GM21447 (cell line): ENCODE measurements at regions not wholly inside any gene's neighbourhood (a gene's known extent, or its start where the extent isn't known, plus 50 kb on each side); places are given as distances from the start of the nearest gene placed in this dataset.
"Not testable (repeated sequence)": the region's sequence is repeated elsewhere in the genome, so short reads cannot be mapped to it uniquely, and the experiment has no call there.

Experiments used
- ATAC-seq: cut with Tn5 transposase; IDR thresholded peaks from one replicate; pipeline ENCODE4 v1.9.1; 2021; ENCODE audit not compliant: unreplicated experiment

DNA sequence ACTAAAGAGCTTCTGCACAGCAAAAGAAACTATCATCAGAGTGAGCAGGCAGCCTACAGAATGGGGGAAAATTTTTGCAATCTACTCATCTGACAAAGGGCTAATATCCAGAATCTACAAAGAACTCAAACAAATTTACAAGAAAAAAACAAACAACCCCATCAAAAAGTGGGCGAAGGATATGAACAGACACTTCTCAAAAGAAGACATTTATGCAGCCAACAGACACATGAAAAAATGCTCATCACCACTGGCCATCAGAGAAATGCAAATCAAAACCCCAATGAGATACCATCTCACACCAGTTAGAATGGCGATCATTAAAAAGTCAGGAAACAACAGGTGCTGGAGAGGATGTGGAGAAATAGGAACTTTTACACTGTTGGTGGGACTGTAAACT lies 372.8 kb upstream of the CCL2 start:
- ATAC-seq = not testable (repeated sequence)

DNA sequence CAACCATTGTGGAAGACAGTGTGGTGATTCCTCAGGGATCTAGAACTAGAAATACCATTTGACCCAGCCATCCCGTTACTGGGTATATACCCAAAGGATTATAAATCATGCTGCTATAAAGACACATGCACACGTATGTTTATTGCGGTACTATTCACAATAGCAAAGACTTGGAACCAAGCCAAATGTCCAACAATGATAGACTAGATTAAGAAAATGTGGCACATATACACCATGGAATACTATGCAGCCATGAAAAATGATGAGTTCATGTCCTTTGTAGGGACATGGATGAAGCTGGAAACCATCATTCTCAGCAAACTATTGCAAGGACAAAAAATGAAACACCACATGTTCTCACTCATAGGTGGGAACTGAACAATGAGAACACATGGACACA lies 372.4 kb upstream of the CCL2 start:
- not testable (repeated sequence) for ATAC-seq

DNA sequence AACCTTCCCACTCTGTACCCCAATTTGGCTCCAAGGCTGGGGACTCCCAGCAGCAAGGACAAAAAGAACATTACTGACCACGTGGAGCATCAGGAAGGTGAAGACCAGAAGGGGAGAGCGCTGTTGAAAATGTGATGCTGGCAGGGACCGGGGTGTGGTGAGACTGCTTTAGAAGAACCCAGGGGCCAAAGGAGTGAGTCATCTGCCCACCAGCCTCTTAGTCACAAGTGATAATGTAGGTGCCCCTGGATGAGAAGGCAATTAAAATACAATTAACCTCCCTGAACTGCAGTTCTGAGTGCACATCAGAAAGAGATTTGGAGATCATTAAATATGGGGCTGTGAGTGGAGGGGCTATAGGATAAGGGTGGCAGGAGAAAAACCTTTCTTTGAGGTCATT lies 366.6 kb upstream of the CCL2 start:
- ATAC-seq = no peak

DNA sequence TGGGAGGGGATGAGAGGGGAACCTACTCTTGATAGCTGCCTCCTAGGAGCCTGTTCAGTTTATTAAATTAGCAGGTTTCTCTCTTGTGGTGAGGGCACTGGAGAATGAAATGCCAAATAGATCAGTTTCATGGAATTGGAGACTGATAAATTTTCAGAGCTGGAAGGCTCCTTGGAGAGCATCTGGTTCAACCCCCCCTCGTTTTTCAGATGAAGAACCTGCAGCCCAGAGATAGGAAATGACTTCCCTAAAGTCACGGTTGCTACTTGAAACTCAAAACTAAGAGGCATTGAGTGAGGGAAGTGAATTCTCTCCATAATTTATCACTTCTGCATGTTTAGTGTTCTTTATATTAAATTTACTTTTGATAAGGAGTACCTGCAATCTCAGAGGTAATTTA lies 366.0 kb upstream of the CCL2 start:
- ATAC-seq = no peak

DNA sequence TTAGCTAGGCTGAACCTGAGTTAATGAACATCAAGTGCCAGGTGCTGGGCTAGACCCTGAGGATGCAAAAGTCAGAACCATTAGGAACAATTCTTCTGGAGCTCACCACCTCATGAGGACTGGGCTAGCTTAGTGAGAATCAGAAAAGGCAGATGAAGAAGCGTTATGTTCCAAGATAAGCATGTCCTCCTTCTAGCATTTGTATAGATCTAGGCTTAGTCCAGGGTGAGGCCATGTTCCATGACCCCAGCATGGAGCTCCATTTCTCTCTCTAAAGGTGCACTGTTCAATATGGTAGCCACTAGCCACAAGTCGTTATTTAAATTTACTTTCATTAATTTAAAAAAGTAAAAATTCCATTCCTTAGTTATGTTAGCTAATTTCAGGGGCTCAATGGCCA lies 365.3 kb upstream of the CCL2 start:
- no peak for ATAC-seq

DNA sequence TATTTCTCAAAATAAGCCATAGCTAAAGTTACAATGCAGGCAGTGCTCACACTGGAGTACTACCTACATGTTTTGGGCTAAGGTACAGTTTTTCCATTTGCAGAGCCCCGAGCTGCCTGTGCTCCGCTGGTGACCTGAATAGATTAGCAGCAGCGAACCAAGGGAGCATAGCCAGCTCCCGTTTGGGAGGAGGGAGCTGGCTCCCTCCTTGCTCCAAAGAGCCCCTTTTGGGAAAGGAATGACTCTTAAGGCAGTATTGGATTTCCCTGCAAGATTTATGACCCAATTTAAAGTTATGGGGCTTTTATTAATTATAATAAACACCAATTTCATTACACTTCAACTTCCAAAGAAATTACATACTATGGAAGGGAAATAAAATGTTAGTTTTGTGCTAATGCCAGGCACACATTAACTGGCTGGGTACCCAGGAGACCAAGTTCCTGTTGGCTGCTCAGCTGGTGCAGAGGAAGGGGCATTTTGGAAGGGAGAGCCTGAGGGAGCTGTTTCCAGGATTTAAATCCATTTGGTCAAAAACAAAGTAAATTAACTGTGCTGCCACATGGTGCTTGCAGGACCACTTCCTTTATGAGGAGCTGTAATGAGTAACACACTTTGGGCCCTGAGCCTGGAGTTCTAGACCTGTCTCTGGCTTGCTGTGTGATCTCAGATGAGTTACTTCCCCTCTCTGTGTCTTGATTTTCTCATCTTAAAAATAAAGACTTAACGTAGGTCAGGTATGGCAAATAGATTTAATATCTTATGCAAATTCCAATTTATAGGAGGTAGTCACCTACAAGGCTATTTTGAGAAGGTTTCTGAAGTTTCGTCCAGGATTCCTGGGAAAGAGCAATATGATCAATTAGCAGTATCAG lies 362.1 kb upstream of the CCL2 start:
- no peak for ATAC-seq

DNA sequence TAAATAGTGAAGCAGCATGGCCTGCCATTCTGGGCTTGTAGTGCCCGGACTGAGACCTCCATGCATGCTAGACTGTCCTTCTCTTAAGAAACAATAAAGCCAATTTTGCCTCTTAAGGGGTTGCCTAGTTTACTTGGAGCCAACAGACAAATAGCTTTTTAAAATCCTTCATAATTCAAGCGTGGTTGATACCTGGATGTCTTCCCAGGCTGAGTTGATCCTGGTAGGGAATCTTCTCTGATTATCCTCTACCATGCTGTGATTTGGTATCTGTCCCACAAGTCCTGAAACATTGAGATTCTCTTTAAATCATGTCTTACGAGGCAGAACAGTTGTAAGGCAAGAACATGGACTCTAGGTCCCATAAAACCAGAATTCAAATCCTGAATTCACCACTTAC lies 359.6 kb upstream of the CCL2 start:
- ATAC-seq = no peak

DNA sequence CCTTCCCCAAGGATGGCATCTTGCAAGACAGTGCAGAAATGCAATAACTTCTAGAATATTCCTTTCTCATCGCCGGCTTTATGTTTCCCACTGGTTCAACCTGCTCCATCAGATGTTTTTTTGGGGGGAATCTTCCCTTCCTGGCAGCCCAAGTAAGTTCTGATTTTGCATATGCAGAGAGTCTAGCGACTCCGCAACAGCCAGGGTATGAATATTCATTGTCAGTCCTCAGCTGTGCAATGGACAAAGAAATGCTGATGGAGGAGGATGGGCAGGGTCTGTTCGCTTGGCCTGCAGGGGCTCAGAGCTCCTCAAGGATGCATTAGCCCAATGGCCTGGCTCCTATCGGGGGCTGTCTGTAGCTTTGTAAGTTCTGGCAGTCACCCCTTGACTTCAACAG lies 358.8 kb upstream of the CCL2 start:
- no peak for ATAC-seq

DNA sequence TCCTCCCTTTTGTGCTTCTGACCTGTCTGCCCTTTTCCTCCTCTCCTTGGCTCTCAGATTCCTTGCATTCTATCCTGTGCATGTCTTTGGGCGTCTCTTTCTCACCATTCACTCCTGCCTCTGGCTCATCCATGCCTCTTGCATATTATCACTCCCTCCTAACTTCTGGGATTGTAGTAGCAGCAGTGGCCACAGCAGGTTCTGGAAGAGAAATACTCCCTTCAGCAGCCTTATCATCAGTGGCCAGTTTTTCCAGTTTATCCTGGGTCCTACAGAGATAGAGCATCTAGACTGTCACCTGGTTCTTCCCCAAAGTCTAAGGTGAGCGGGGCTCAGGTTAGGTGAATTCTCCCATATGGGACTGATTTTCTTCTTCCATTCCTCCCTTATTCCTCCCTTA lies 354.0 kb upstream of the CCL2 start:
- ATAC-seq = no peak

DNA sequence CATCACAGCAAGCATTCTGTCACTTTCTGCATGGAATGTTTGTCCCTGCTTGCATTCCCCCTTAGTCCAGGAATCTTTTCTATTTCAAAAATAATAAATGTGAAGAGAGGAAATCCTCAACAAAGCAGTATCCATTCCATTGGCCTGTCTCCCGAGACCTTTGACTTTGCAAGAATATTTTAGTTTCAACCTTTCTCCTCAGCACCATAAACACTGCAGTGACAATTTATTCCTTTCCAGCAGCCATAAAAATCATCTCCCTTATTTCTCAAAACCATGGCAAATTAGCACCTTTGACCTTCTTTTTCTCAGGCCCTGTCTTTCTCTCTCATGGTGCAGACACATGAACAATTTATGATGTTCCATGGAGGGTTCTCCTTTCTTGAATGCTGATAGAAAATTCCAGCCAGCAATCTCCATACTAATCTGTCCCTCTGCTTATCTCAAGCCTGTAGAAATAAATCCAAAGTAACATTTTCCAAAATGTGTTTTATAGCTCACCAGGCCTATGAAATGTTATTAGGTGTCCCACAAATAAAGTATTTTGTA lies 352.1 kb upstream of the CCL2 start:
- no peak for ATAC-seq

DNA sequence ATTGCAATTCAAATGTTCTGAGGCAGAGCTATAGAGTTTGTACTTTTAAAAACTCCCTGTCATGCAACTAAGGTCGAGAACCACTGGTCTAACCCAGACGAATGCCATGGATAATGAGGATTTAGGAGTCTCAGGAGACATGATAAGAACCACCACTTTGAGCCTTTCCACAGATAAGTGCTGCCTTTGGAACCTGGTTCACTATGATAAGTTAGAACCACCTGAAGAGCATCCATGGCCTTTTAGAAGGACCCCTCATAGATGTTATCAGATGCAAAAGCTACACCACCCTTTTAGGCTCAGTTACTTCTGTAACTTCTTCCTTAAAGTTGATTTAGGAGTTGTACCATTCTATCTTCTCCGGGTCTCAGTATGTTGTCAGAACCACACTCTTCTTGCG lies 350.6 kb upstream of the CCL2 start:
- ATAC-seq = no peak

DNA sequence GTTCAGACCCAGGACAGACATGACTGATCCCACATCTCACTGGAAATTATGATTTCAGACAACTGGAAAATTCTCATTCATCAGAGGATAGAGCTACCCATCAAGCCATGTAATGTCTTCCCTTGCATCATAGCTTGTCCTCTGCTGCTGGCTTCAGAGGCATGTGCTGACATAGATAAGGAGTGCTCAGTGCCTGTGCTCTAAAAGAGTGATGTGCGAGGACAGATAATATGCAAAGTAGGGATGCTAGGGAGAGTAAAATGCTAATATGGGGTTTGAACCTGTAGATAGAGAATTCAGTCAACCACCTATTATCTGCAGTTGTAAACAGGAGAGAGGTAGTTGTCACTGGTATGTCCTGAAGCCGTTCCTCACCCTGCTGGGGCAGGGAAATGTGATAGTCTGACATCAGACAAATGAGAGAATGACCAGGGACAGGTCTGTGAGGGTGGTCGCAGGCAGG lies 349.7 kb upstream of the CCL2 start:
- ATAC-seq = no peak

DNA sequence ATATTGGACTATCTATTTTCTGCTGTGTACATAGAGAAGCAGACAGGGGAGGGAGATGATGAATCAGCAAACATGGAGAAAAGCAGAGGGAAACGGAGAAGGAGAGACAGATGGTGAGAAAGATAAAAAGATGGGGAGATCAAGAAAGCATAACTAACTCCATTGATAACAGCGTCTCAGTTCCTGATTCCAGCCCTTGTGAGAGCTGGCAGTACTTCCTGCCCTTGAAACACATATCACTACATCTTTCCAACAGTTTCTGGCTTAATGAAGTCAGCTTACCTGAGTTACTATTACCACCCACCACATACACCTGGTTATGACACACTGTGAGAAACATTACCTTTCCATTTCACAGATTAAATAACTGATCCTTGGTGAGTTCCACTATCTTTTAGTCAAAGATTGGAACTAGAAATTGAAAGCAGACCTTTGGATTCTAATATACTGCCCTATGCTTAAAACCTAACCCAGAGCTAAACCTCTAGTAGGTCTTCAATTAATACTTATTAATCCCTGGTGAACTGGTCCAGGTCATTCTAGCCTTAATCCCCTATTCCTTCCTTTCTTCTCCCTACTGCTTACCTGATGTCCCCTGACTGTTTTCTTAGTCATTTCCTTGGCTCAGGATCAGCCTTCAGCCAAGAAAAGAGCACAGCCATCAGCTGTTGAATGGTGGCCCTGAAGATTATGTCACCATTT lies 346.6 kb upstream of the CCL2 start:
- ATAC-seq = no peak

DNA sequence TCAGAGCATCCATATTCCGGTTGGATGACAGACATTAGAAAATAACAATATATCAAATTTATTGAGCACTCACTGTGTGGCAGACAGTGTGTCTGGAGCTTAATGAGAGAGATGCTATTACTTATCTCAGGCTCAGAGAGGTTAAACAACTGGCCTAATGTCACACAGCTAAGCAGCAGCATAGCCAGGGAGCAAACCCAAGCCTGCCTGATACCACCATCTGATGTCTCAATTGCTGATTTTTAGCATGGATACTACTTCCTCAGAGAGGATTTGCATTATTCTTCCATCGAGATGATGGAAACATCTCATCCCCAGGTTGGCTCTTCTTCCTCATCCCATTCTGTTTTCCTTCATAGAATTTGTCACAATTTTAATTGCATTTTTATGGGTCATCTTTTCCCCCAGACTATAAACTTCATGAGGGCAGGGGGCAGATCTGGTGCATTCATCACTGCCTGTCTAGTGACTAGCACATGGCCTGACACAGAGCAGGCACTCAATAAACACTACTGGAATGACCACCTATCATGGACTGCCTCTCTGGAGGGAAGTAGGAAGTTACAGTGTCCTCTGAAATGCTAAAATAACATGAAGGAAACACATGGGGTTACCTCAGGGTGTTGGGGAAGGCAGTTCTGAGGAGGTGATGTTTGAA lies 344.8 kb upstream of the CCL2 start:
- ATAC-seq = no peak

DNA sequence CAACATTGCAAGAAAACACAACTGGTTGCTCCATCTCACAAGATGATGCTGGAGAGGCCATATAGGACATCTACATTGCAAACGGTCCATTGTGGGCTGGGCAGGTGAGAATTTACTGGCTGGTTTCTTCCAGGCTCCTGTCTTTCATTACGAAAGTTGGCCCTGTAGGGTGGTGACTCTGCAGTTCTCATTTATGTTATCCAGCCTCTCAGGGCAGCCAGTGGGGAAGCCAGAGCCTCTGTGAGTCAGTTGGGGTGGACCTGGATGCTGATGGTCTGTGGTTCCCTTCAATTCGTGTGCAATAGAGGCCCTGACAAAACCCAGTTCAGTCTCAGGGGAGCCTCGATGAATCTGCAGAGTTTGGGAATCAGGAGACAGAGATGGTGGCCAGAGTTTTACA lies 341.0 kb upstream of the CCL2 start:
- no peak for ATAC-seq

DNA sequence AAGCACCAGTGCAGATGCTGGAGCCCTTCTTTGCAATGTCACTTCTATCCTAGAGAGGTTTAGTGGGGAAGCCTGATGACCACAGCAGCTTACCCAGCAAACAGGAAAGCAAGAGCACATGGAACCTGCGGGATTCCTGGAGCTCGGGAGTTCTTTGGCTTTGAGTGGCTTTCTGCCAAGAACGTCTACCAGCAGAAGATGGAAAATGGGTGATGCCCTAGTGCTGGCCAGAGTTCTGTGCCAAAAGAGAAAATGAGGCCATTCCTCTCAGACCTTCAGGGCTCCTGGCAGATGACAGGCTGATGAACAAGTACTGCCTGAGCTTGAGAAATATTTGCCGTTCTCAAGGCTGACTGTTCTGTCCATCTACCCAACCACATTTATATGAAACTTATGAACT lies 332.1 kb upstream of the CCL2 start:
- ATAC-seq = no peak

DNA sequence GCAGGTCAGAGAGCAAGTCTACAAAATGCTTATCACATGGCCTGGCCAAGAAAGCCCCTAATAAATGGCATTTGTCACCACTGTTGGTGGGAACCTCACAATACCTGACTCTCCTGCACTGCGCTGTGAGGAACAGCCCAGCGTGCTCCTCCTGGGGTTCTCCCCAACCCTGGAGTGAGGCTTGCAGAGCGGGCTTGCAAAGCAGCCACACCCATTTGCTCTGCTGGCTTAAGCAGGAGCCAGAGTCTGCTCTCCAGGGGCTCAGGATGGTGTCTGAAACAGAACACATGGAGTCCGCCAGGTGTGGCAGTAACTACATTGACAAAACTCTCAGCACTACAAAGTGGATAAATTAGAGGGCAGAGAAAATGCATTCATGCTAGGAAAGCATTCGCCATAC lies 331.0 kb upstream of the CCL2 start:
- no peak for ATAC-seq

DNA sequence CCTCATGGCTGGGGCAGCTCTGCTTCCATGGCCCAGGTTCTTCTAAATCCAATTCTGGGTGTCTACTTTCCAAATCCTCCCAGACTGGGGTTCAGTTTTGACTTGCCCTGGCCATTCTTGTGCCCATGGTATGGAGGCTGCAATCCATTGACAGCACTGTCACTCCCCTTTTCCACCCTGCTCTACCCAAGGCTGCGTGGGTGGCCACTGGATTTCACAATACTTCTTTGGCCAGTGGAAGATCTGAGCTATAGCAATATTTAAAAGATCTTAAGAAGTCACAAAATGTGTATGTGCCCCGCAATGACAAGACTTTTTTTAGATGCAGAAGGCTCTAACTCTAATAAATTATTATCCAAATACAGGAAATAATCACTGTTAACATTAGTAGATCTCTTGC lies 329.4 kb upstream of the CCL2 start:
- no peak for ATAC-seq

DNA sequence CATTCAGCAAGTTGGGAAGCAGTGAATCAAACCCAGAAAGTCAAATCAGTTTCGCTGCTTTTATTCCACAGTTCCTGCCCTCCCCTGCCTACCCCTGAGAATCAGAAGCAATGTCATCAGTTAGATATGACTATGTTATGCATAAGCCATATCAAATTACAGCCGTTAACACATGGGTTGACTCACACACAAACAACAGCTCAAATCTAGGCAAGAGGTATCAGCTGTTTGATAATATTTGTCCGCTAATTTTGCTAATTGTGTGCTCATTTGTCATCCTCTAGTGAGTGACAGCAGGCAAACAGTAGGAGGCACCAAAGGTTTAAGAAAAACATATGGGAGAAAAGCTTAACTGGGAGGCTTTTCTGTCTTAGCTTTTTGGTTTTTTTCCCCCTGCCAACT lies 327.4 kb upstream of the CCL2 start:
- no peak for ATAC-seq

DNA sequence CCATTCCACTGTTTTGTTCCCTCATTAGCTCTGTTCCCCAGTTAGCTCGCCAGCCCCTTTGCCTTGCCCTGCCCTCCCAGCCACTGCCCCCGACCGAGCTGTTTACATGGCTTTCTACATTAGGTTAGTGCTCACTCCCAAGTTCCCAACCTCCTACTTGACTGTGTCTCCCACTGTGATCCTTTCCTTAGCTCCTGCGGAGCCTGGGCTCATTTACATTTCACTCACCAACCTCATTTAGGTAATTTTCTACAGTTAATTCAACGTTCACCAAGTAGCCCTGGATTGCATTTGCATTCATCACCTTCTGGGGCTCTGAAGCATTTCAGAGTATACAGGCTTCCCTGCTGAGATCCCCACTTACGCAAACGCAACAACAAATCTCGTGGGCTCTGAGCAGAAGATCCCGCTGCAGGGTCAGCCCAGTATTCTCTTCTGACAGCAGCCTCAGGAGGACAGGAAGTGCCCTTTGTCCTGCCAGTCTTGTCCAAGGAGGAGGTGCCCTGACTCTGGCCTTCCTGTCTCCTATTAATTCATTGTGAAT lies 325.8 kb upstream of the CCL2 start:
- no peak for ATAC-seq

DNA sequence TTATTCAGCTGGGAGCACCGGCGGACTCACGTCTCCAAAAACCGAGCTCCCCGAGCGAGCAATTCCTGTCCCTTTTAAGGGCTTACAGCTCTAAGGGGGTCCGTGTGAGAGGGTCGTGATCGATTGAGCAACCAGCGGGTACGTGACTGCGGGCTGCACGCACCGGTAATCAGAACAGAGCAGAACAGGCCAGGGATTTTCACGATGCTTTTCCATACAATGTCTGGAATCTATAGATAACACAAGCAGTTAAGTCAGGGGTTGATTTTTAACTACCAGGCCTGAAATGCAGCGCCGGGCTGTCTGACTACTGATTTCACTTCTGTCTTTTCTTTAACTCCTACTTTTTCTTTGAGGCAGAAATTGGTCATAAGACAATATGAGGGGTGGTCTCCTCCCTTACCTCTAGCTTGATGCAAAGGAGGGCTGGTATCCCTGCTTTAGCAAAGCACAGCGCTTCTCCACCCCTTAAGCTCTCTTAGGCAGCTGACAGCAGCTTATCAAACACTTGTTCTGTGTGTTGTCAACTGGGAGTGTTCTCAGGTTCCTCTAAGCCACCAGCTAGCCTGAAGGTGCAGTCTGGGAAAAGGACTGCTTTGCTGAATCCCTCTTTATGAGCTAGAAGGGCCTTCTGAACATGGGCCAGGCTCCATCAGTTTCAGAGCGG lies 323.8 kb upstream of the CCL2 start:
- ATAC-seq = not testable (repeated sequence)
